ENCODE measurements at regions not wholly inside any gene's neighbourhood (a gene's known extent, or its start where the extent isn't known, plus 50 kb on each side); places are given as distances from the start of the nearest gene placed in this dataset.
"Not testable (repeated sequence)": the region's sequence is repeated elsewhere in the genome, so short reads cannot be mapped to it uniquely, and the experiment has no call there.

DNA sequence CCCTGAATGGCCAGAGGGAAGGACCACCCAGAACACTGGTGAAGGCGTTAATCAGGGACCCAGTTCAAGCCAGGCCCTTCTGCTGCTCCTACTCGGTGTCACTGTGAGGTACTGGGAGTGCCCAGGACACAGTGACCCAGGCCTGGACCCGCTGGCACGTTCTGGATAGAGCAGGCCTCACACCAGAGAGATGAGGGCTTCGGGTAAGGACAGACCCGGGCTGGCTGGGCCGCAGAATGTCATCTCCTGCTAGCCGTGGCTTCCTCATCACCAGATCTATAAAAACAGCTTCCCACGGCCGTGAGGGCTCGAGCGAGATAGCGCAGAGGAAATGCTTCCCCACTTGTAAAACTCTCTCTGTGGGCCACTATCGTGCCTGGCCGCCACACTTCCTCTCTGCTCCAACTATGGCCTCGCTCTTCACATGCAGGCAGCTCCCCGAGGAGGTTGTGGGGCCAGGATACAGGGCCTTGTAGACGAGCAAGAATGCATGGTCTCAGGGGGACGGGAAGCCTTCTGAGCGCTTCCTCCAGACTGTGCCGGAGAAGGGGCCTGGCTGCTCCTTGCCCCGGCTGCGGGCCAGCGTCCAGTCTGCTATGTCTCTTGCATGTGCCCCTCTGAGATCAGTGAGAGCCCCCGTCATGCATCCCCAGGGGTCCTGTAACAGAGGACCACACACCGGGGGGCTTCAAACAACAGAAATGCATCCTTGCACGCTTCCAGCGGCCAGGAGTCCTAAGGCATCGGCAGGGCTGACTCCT is 161.6 kb upstream of the ZNF469 start:
- H3K27ac ChIP-seq (ENCODE audit: low read depth, low read length); H3K27me3 ChIP-seq (ENCODE audit: control insufficient read depth in 1 of 2, insufficient read depth in 2 of 2, low read length in 2 of 2); H3K4me1 ChIP-seq (ENCODE audit: insufficient read depth, low read length): not testable (repeated sequence)

GRCh38 chr16:88223696-88224095 is 159.1 kb upstream of the ZNF469 start:
- not testable (repeated sequence) for H3K4me3 ChIP-seq (ENCODE audit: low read depth in 1 of 2, low read length in 2 of 2); H3K27me3 ChIP-seq (ENCODE audit: control insufficient read depth in 1 of 2, insufficient read depth in 2 of 2, low read length in 2 of 2); H3K4me1 ChIP-seq (ENCODE audit: insufficient read depth, low read length); H3K27ac ChIP-seq (ENCODE audit: low read depth, low read length); H3K36me3 ChIP-seq (ENCODE audit: insufficient read depth, low read length); H3K9me3 ChIP-seq (ENCODE audit: low read length); H3K9ac ChIP-seq (ENCODE audit: low read length)

More for the DNA sequence above, 161.6 kb upstream of the ZNF469 start:
- not testable (repeated sequence) for H3K36me3 ChIP-seq (ENCODE audit: insufficient read depth, low read length); H3K4me3 ChIP-seq (ENCODE audit: low read depth in 1 of 2, low read length in 2 of 2); H3K9me3 ChIP-seq (ENCODE audit: low read length); H3K9ac ChIP-seq (ENCODE audit: low read length)

DNA sequence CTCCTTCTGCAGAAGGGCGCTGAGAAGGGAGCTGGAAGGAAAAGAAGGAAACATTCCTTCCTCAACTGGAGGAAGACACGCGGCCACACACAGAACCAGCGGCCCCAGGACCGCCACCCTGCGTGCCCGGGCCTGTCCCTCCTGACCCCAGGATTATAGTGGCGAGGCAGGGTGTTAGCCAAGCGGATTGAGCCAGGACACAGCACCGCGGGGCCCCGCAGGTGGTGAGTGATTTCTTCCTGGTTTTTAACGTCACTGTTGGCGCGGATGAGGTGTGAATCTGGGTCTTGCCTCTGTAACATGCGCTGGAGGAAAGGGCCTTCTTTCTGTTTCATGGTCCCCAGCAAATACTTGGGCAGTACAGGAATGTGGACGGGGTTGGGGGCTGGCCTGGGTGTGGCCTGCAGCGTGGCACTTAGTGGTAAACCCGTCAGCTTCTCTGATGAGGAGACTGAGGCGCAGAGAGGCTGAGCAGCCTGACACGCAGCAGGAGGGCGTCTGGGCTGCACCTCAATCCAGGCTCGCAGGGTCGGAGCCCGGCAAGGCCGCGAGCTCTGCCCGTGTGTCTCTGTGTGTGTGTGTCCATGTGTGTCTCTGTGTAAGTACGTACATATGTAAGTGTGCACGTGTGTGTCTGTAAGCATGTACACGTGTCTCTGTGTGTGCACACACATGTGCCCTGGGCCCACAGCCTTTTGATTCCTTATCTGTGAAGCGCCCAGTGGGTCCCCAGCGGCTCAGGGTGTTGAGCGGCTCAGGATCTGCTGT is 158.4 kb upstream of the ZNF469 start:
- H3K4me3 ChIP-seq (ENCODE audit: low read depth in 1 of 2, low read length in 2 of 2); H3K27me3 ChIP-seq (ENCODE audit: control insufficient read depth in 1 of 2, insufficient read depth in 2 of 2, low read length in 2 of 2); H3K27ac ChIP-seq (ENCODE audit: low read depth, low read length); H3K36me3 ChIP-seq (ENCODE audit: insufficient read depth, low read length); H3K4me1 ChIP-seq (ENCODE audit: insufficient read depth, low read length); H3K9me3 ChIP-seq (ENCODE audit: low read length); H3K9ac ChIP-seq (ENCODE audit: low read length): not testable (repeated sequence)

DNA sequence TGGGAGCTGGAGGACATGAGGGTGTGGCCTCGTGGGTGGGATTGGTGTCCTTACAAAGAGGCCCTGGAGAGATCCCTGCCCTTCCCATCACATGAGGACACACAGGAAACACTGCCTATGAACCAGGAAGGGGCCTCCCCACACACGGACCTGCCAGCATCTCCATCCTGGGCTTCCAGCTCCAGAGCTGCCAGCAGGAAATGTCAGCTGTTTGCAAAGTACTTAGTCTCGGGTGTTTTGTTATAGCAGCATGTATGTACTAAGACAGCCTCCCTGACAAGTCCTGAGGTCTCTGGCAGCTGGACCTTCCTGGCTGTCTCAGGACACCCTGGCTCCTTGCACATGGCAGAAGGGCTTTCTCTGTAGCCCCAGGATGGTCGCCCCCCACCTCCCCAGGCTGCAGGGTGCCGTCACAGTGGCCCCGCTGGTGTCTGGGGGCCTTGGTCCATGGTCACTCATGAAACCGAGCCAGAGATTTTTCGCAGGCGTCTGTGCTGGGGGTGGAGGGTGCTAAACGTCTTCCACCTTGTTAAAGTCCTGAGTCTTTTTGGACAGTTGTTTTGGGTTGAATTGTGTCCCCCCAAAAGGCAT is 157.0 kb upstream of the ZNF469 start:
- H3K27ac ChIP-seq (ENCODE audit: low read depth, low read length); H3K4me1 ChIP-seq (ENCODE audit: insufficient read depth, low read length): not testable (repeated sequence)

DNA sequence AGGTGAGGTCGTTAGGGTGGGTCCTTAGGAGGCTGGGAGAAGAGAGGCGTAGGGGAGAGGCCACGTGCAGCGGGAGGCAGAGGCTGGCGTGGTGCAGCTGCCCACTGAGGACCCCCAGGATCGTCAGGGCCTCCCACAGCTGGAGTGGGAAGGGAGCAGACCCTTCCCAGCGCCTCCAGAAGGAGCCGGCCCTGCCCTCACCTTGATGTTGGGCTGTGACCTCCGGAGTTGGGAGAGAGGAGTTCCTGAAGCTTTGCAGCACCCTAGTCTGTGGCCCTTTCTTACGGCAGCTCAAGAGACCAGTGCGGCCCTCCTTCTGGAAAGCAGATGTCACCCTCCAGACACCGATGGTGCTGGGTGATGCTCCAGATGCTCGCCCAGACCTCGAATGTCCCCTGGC is 156.5 kb upstream of the ZNF469 start:
- H3K4me1 ChIP-seq (ENCODE audit: insufficient read depth, low read length); H3K27me3 ChIP-seq (ENCODE audit: control insufficient read depth in 1 of 2, insufficient read depth in 2 of 2, low read length in 2 of 2); H3K9ac ChIP-seq (ENCODE audit: low read length); H3K4me3 ChIP-seq (ENCODE audit: low read depth in 1 of 2, low read length in 2 of 2); H3K27ac ChIP-seq (ENCODE audit: low read depth, low read length); H3K36me3 ChIP-seq (ENCODE audit: insufficient read depth, low read length); H3K9me3 ChIP-seq (ENCODE audit: low read length): not testable (repeated sequence)

More for the DNA sequence above, 157.0 kb upstream of the ZNF469 start:
- not testable (repeated sequence) for H3K4me3 ChIP-seq (ENCODE audit: low read depth in 1 of 2, low read length in 2 of 2); H3K9ac ChIP-seq (ENCODE audit: low read length); H3K9me3 ChIP-seq (ENCODE audit: low read length); H3K36me3 ChIP-seq (ENCODE audit: insufficient read depth, low read length); H3K27me3 ChIP-seq (ENCODE audit: control insufficient read depth in 1 of 2, insufficient read depth in 2 of 2, low read length in 2 of 2)

GRCh38 chr16:88227026-88227721 is 155.6 kb upstream of the ZNF469 start:
- not testable (repeated sequence) for H3K36me3 ChIP-seq (ENCODE audit: insufficient read depth, low read length); H3K27ac ChIP-seq (ENCODE audit: low read depth, low read length); H3K27me3 ChIP-seq (ENCODE audit: control insufficient read depth in 1 of 2, insufficient read depth in 2 of 2, low read length in 2 of 2); H3K4me1 ChIP-seq (ENCODE audit: insufficient read depth, low read length); H3K9me3 ChIP-seq (ENCODE audit: low read length); H3K4me3 ChIP-seq (ENCODE audit: low read depth in 1 of 2, low read length in 2 of 2); H3K9ac ChIP-seq (ENCODE audit: low read length)

- not testable (repeated sequence) for H3K36me3 ChIP-seq (ENCODE audit: insufficient read depth, low read length); H3K9me3 ChIP-seq (ENCODE audit: low read length); H3K27me3 ChIP-seq (ENCODE audit: control insufficient read depth in 1 of 2, insufficient read depth in 2 of 2, low read length in 2 of 2); H3K27ac ChIP-seq (ENCODE audit: low read depth, low read length); H3K4me3 ChIP-seq (ENCODE audit: low read depth in 1 of 2, low read length in 2 of 2); H3K4me1 ChIP-seq (ENCODE audit: insufficient read depth, low read length); H3K9ac ChIP-seq (ENCODE audit: low read length)
Observed at GRCh38 chr16:88227722-88228482, 154.9 kb upstream of the ZNF469 start.

DNA sequence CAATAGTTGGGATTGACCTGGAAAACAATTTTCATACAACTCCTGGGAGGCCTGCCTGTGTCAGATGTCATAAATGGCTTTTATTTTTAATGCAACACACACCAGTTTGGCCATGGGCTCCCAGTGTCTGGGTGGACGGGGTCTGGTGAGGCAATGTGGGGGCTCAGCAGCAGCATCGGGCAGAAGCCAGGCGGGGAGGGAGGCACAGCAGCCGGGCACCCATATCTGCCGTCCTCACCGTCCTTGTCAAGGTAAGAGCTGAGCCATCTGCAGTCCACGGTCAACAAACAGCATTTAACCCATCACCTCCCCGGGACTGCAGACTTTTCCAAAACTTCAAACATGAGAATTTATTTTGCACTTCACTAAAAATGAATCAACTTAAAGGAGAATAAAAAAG is 154.0 kb upstream of the ZNF469 start:
- H3K4me3 ChIP-seq (ENCODE audit: low read depth in 1 of 2, low read length in 2 of 2); H3K27me3 ChIP-seq (ENCODE audit: control insufficient read depth in 1 of 2, insufficient read depth in 2 of 2, low read length in 2 of 2); H3K4me1 ChIP-seq (ENCODE audit: insufficient read depth, low read length); H3K36me3 ChIP-seq (ENCODE audit: insufficient read depth, low read length); H3K9me3 ChIP-seq (ENCODE audit: low read length); H3K9ac ChIP-seq (ENCODE audit: low read length); H3K27ac ChIP-seq (ENCODE audit: low read depth, low read length): not testable (repeated sequence)

- H3K4me1 ChIP-seq (ENCODE audit: insufficient read depth, low read length); H3K36me3 ChIP-seq (ENCODE audit: insufficient read depth, low read length); H3K9me3 ChIP-seq (ENCODE audit: low read length); H3K9ac ChIP-seq (ENCODE audit: low read length); H3K27ac ChIP-seq (ENCODE audit: low read depth, low read length); H3K27me3 ChIP-seq (ENCODE audit: control insufficient read depth in 1 of 2, insufficient read depth in 2 of 2, low read length in 2 of 2); H3K4me3 ChIP-seq (ENCODE audit: low read depth in 1 of 2, low read length in 2 of 2): not testable (repeated sequence)
Observed at GRCh38 chr16:88229710-88230109, 153.0 kb upstream of the ZNF469 start.

DNA sequence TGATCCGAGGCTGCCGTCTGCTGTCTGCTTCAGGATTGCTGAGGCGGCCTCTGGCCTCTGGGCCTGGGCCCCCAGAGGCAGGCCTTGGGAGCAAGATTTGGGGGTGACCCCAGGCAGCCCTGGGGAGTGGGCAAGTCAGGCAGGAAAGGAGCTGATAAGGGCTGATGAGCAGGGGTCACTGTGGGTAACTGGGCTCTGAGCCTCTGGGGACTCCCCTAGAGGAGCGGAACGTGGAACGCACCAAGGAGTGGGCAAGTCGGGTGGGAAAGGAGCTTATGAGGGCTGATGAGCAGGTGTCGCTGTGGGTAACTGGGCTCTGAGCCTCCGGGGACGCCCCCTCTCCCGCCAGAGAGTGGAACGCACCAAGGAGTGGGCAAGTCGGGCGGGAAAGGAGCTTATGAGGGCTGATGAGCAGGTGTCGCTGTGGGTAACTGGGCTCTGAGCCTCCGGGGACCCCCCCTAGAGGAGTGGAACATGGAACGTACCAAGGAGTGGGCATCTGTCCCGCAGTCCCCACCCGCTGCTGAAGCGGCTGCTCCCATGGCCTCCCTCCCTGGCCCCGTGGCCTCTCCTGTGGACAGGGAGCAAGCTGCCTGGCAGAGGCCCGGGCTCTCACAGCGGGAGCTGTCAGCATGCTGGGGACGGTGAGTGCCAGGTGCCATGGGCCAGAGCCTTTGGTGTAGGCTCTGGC is 152.3 kb upstream of the ZNF469 start:
- not testable (repeated sequence) for H3K4me3 ChIP-seq (ENCODE audit: low read depth in 1 of 2, low read length in 2 of 2)

More for the DNA sequence above, 152.3 kb upstream of the ZNF469 start:
- not testable (repeated sequence) for H3K27ac ChIP-seq (ENCODE audit: low read depth, low read length); H3K27me3 ChIP-seq (ENCODE audit: control insufficient read depth in 1 of 2, insufficient read depth in 2 of 2, low read length in 2 of 2); H3K36me3 ChIP-seq (ENCODE audit: insufficient read depth, low read length); H3K9ac ChIP-seq (ENCODE audit: low read length); H3K9me3 ChIP-seq (ENCODE audit: low read length); H3K4me1 ChIP-seq (ENCODE audit: insufficient read depth, low read length)

All from muscle layer of colon (tissue), 2 donors.